Activated gamma-delta T cell treated with Interleukin-2 at 50 U/mL for 16 hours (primary cell): ENCODE measurements at regions not wholly inside any gene's neighbourhood (a gene's known extent, or its start where the extent isn't known, plus 50 kb on each side); places are given as distances from the start of the nearest gene placed in this dataset.
"Not testable (repeated sequence)": the region's sequence is repeated elsewhere in the genome, so short reads cannot be mapped to it uniquely, and the experiment has no call there.

Source experiments
- DNase-seq: peaks from one replicate; pipeline ENCODE4 v3.0.0-alpha.2; 2020

DNA sequence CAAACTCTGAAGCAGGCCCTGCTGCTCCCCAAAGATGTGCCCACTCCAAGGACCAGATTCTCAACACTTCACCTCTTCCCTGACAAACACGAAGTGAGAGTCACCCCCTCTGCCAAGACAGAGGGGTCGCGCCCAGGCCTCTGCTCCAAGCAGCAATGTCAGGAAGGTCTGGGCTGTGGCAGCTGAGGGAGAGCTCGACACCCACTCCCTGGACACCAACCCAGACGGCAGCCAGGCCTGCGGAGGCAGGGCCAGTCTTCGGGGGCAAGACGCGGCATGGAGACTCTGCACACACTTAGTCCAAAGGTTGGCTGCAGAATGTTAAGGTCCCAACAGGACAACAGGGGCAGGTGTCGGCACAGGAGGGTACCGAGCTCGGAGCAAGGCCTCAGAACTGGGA is 144.2 kb downstream of the DLL1 start:
- no peak for DNase-seq

DNA sequence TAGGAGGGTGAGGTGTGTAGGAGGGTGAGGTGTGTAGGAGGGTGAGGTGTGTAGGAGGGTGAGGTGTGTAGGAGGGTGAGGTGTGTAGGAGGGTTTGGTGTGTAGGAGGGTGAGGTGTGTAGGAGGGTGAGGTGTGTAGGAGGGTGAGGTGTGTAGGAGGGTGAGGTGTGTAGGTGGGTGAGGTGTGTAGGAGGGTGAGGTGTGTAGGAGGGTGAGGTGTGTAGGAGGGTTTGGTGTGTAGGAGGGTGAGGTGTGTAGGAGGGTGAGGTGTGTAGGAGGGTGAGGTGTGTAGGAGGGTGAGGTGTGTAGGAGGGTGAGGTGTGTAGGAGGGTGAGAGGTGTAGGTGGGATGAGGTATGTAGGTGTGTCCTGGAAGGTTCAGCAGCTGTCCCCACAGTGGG is 144.7 kb downstream of the DLL1 start:
- DNase-seq: not testable (repeated sequence)

DNA sequence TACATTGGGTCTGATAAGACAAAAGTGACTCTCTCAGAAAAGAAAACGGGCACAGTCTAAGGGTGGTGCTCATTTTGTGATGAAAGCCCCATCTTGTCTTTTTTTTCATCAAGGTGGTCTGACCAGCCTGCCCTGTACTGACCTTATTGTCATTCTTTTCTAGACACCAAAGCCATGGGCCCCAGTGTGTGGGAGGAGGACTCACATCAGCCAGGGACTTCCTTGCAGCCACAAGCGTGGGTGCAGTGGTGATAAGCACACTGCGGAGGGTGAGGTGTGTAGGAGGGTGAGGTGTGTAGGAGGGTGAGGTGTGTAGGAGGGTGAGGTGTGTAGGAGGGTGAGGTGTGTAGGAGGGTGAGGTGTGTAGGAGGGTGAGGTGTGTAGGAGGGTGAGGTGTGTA is 145.2 kb downstream of the DLL1 start:
- not testable (repeated sequence) for DNase-seq

DNA sequence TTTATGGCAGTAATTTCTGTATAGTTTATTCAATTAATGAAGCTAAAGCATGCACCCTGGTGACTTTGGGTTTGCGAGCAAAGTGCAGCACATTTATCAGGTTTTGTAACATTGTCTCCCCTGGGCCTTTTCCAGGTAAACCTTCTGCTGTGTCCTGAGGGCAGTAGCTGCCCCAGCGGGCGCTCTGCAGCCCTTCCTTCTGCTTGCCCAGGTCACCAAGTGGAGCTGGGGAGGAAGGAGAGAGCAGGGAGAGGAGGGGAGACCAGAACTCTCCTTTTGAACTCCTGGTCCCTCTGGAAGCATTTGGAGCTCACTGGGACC is 145.6 kb downstream of the DLL1 start:
- no peak for DNase-seq

DNA sequence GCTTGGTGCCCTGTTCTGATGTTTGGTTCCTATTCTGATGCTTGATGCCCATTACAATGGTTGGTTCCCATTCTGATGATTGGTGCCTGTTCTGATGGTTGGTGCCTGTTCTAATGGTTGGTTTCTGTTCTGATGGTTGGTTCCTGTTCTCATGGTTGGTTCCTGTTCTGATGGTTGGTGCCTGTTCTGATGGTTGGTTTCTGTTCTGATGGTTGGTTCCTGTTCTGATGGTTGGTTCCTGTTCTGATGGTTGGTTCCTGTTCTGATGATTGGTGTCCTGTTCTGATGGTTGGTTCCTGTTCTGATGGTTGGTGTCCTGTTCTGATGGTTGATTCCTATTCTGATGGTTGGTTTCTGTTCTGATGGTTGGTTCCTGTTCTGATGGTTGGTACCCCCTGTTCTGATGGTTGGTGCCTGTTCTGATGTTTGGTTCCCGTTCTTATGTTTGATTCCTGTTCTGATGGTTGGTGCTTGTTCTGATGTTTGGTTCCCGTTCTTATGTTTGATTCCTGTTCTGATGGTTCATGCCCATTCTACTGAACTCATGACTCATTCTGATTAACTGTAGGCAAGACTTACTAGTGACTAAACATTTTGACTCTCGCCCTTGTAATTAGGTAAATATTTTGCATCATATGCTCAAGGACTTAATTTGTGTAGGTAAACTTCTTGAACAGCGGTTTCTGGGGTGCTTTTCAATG is 146.2 kb downstream of the DLL1 start:
- DNase-seq: no peak

DNA sequence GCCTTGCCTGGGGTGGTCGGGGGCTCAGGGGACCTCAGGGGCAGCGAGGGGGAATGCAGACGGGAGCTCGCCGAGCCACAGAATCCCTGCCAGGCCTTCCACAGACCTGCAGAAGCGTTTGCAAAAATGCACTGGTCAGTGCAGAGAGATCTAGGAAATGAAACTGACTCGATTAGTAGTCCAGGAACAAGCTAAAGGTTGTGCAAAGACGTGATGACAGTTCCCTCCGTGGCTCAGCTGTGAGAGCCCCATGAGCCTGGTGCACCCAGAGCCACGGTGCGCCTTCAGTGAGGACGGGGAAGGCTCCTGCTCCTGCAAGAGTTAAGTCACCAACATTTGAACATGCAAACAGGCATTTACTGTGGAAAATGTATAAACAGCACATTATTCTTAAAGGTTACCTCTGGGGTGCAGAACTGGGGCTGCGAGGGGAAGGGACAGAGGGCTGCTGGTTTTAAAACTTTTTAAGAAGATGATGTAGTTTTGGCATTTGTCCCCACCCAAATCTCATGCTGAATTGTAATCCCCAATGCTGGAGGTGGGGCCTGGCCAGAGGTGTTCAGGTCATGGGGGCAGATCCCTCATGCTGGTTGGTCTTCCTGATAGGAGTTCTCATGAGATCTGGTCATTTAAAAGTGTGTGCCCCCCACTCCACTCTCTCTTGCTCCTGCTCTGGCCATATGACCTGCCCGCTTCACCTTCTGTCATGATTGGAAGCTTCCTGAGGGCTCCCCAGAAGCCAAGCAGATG is 147.3 kb downstream of the DLL1 start:
- no peak for DNase-seq

DNA sequence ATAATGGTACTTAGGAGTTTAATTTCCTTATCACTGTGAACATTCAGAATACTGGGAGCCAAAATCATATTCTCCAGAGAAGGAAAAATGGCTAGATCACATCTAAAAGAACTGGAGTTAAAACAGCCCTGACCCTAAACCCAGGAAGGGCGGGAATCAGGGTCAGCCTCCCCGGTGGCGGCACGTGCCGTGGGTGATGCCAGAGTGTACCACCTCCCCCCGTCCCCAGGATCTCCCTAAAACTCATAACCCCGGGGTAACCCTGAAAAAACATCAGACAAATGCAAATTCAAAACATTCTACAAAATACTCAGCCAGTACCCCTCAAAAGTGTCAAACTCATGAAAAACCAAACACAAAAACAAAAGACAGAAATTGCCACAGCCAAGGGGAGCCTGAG is 148.3 kb downstream of the DLL1 start:
- DNase-seq: no peak

DNA sequence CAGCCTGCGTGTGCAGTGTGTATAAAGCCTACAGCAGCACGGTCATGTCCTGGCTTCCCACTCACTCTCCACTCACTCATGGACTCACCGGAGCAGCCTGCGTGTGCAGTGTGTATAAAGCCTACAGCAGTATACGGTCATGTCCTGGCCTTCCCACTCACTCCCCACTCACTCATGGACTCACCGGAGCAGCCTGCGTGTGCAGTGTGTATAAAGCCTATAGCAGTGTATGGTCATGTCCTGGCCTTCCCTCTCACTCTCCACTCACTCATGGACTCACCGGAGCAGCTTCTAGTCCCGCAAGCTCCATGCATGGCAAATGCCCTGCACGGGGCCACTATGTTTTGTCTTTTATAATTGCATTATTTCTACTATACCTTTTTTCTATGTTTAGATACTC is 149.8 kb downstream of the DLL1 start:
- DNase-seq: not testable (repeated sequence)

DNA sequence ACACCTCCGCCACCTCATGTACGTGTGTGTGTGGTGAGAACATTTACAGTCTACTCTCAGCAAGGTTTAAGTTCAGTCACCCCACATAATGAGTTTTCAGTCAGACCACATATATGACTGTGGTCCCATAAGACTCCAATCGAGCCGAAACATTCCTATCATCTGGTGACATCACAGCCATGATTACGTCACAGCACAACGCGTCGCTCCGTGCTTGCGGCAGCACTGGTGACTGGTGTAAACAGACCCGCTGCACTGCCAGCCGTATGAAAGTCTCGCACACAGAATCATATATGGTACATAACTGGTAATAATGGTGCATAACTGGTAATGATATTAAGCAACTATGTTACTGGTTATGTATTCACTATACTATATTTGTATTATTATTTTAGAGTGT is 150.7 kb downstream of the DLL1 start:
- no peak for DNase-seq

DNA sequence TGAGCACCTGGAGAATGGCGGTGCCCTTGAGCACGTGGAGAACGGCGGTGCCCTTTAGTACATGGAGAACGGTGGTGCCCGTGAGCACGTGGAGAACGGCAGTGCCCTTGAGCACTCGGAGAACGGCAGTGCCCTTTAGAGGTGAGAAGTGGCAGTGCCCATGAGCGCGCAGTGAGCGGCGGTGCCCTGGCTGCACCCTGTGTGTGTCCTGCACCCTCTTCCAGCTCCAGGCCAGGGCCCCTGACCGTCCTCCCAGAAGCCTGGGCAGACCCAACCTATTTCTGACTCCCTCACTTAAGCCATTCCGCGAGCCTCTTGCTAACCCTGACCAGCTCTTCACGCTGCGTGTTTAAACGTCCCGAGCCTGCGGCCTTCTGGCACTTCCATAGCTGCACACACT is 151.3 kb downstream of the DLL1 start:
- DNase-seq: peak; percentile 1

DNA sequence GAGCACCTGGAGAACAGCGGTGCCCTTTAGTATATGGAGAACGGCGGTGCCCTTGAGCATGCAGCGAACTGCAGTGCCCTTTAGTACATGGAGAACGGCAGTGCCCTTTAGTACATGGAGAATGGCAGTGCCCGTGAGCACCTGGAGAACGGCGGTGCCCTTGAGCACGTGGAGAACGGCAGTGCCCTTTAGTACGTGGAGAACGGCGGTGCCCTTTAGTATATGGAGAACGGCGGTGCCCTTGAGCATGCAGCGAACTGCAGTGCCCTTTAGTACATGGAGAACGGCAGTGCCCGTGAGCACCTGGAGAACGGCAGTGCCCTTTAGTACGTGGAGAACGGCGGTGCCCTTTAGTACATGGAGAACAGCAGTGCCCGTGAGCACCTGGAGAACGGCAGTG is 151.8 kb downstream of the DLL1 start:
- DNase-seq: not testable (repeated sequence)

DNA sequence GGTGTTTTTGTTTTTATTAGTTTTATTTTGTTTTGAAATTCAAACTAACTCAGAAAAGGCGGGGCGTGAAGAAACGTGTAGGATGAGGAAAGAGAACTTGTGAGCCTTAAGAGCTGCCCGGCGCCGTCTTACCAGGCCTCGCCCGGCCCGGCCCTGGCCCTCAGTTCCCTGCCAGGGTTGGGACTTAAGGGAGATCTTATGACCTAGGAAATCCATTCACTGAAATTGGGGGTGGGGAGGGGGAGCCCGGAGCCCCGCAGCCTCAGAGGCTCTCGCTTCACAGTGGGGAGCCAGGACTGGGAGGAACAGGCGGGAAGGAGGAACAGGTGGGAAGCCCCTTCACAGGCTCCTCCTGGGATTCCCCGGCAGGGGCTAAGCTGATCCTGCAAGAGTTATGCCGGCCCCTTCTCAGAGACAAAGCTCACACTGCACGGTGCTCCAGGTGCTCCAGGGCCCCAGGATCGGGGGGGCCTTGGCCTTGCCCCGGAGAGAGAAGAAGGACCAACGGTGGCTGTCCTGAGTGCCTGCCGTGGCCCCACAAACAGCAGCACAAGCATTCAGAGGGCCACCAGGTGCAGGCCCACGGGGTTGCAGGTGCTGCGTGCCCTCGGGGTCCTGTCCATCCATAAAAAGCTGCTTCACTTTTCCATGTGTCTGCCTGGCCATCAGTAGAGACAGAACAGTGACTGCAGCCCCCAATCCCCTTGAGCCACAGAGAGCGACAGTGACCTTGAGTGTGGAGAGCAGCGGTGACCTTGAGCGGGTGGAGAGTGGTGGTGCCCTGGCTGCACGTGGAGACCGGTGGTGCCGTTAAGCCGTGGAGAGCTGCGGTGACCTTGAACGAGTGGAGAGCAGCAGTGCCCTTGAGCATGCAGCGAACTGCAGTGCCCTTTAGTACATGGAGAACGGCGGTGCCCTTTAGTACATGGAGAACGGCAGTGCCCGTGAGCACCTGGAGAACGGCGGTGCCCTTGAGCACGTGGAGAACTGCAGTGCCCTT is 152.7 kb downstream of the DLL1 start:
- DNase-seq: no peak

DNA sequence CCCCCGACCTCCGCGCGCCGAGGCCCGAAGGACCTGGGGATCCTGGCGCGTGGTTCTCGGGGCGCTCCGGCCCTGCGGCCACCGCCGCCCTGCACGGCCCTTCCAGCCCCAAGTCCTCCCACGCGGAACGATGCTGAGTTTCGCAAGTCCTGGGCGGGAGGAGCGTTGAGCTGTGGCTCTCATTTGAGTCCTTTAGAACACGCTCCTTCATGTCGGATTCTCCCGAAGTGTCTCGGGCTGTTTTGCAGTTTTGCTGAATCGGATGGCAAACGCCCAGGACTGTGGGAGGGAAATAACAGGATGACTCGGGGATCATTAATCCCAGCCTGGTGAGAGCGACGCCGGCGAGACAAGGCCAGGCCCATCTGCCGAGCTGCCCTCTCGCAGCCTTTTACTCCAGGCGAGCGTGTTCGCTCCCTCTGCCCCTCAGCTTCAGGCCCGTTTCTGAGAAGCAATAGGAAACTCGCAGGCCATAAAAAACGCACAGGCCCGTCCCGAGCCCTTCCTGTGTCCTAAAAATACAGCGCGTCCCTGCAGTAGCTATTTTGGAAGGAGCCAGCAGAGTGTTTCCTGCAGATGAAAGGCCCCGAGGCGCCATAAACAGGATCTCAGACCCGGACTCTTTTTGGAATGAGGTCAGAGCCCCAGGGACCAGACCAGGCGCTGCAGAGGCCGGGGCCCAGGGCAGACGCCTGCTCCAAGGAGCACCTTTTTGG is 153.5 kb downstream of the DLL1 start:
- no peak for DNase-seq

DNA sequence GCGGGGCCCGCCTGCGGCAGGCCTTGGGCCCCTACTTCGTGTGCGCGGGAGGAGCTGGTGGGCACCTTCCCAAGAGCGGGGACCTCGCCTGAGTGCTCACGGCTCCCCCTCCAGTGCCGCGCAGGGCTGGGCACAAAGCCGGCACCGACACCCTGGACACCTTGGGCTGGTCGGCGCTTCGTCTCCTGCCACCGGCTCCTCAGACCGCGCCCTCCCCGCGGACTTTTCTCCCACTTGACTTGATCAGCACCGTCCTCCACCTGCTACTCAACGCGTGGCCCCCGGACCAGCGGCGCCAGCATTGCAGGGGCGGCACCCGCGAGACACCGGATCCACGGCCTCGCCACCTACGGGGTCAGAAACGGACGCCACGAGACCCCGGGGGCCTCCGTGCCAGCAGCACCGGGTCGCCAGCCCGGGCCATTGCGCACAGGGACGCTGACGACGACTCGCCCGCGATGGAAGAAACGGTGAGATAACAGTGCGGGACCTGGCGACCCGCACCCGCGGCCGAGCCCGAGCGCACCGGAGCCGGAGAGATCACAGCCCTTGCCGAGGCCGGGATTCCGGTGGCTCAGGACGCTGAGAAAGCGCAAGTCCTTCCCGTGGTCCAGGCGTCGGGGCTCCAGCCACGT is 154.2 kb downstream of the DLL1 start:
- DNase-seq: no peak

DNA sequence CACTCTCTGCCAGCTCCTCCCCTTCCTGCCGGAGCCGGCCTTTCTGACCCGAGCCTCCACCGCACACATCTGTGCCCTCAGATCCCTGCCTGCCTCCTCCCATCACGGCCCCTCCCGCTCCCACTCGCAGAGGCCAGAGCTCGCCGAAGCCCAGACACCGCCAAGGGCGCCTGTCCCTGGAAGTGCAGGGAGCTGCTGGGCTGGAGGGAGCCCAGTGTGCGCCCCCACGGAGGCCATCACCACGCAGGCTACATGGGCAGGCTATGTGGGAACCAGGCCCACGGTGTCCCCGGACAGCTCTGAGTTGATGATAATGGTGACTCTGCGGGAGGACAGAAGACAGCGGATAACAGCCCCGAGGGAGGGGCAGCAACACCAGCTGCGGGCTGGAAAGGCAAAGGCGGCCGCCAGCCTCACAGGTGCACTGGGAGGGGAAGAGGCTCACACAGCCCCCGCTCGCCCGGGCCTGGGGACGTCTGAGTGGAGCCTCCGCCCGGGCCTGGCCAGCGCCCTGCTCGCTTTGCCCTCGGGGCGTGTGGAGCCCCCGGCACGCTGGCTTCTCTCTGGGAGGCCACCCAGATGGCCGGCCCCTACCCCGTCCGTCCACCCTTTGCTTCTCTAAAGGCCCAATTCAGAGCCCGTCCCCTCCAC is 154.9 kb downstream of the DLL1 start:
- DNase-seq: no peak

DNA sequence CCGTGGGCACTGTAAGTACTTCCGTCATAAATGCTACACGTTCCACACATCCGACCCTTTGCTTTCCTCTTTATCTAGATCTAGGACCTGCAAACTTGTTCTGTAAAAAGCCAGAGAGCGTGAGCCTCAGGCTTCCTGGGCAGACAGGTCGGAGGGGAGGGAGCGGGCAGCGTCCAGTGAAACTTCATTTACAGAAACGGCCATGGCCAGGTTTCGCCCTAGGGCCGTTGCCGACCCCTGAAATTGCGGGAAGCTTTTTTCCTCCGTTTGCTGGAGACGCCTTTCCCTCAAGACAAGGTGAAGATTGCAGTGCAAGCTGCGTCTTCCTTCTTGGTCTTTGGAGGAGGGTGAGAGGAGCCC is 155.4 kb downstream of the DLL1 start:
- DNase-seq: no peak

DNA sequence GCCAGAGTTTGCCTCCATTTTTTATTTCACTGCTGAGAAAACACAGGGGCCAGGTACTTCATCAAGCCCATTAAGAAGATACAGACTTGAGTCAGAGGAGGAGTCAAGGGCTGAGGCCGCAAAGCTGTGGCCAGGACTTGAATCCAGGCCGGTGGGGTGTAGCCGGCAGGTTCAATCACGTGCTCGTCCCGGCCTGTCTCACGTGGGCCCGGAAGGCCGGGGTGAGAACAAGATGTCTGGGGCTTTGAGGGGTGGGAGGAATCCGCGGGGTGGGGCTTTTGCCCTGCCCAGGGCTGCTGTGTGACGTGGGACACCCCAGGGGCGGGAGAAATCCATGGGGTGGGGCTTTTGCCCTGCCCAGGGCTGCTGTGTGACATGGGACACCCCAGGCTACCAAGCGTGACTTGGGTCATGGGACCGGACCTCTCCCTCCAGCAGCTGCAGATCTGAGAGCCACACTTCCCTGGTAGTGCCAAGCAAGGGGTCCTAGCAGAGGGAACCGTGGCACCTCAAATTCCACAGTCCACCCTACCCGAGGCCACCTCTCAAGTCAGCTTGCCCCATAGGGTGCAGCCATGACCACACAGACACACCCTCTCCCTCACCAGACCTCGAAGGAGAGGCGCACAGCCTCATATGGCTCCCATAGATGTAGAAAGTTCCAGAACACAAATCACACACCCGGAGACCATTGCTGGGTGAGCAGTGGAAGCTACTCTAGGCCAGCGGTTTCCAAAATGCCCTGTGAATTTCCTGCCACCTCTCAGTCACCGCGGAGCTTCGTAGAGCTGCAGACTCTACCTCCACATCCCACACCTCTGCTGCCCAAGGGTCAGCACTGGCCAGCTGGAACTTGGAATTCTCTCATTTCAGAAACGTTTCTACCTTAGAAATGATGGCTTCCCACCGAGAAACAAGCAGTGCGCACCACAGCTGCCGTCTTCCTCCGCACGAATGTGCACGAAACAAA is 156.1 kb downstream of the DLL1 start:
- peak; percentile 2 for DNase-seq

DNA sequence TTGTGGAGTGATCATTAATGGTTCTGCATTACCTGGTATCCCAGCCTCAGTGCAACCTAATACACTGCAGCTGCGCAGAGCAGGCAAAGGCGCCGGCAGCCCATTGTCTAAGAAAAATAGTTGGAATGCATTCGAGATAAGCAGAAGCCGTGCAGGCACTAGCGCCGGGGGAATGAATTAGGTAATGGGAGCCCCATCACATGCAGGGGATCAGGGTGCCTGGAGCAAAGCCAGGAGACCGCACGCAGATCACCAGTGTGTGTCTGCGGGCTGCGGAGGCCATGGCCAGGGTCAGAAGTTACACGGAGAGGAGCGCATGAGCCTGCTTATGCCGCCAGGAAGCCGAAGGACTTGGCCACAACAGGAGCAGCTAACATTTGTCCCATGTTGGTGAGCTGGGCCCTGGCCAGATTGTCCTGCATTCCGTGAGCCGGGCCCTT is 156.8 kb downstream of the DLL1 start:
- DNase-seq: peak; percentile 2

DNA sequence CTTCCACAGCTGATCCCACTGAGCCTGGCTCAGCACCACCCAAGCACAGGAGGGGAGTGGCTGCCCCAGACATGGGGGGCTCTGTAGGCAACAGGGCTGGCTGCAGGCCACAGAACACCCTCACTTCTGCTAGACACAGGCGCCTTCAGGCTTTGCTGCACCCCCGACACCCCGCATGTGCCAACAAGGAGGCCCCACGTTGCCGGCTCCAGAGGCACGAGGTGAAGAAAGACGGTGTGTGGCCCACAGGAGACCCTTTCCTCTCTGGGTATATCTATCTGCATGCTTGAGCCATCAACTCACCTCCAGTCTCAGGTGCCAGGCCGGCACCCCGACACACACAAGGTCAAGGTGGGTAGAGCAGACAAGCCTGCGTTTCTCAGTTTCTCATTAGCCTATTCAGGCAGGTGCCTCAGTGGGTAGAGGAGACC is 158.3 kb downstream of the DLL1 start:
- no peak for DNase-seq

DNA sequence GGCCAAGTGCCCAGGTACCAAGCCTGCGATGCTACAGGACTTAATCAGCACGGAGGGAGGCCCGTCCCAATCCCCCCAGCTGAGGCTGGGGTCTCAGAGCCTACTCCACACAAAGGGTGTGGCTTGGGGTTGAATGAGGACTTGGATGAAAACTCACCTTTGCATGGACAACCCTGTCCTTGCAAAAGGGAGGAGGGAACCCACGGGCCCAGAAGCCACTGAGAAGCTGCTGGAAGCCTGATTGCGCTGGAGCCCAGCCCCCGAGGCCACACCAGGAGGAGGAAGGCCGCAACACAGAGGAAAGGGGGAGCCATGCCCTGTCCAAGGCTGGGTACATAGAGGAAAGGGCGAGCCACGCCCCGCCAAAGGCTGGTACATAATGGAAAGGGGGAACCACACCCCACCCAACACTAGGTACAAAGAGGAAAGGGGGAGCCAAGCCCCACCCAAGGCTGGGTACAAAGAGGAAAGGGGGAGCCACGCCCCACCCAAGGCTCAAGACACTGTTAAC is 158.8 kb downstream of the DLL1 start:
- no peak for DNase-seq
